Astrocyte (in vitro differentiated cells and primary cell): ENCODE measurements at regions not wholly inside any gene's neighbourhood (a gene's known extent, or its start where the extent isn't known, plus 50 kb on each side); places are given as distances from the start of the nearest gene placed in this dataset.

Source experiments
- CTCF ChIP-seq: IDR thresholded peaks from 2 replicates; pipeline ENCODE4 v1.5.1; 2011; ENCODE audit warnings: low read depth, mild to moderate bottlenecking, inconsistent platforms, low read length, moderate library complexity; ENCODE audit not compliant: insufficient read depth
- EZH2 ChIP-seq: IDR thresholded peaks from 2 replicates; pipeline ENCODE4 v1.6.1; 2012; ENCODE audit warnings: mild to moderate bottlenecking, low read length, inconsistent platforms; ENCODE audit not compliant: insufficient read depth

- no peak for TF ChIP-seq CTCF
- TF ChIP-seq EZH2: no peak
Measured at GRCh38 chr2:53181759-53182158, 585.8 kb upstream of the CHAC2 start.
